Liver (tissue), 8 donors: ENCODE measurements at regions not wholly inside any gene's neighbourhood (a gene's known extent, or its start where the extent isn't known, plus 50 kb on each side); places are given as distances from the start of the nearest gene placed in this dataset.

Experiments
- DNase-seq: peaks from one replicate; pipeline ENCODE4 v3.0.0-alpha.2; 2017; ENCODE audit warnings: low spot score
- H3K27ac ChIP-seq, 2 donors: one replicate each; pipeline ENCODE4 v1.7.0; 2013; ENCODE audit warnings: inconsistent platforms in 2 of 2, low read length in 2 of 2, control low read depth in 1 of 2, low read depth in 1 of 2, mild to moderate bottlenecking in 1 of 2
- H3K27me3 ChIP-seq, 4 donors: one replicate each; pipeline versions ENCODE4 v1.6.1 to v1.7.0; 2013; ENCODE audit warnings: low read length in 3 of 4, inconsistent platforms in 1 of 4, mild to moderate bottlenecking in 1 of 4, moderate library complexity in 1 of 4; ENCODE audit not compliant: control insufficient read depth in 4 of 4, insufficient read depth in 4 of 4
- H3K36me3 ChIP-seq, 4 donors: one replicate each; pipeline versions ENCODE4 v1.6.1 to v1.7.0; 2013; ENCODE audit warnings: low read length in 3 of 4, mild to moderate bottlenecking in 3 of 4, low read depth in 1 of 4, moderate library complexity in 1 of 4; ENCODE audit not compliant: control insufficient read depth in 4 of 4, insufficient read depth in 3 of 4
- H3K4me1 ChIP-seq, 4 donors: one replicate each; pipeline versions ENCODE4 v1.6.1 to v1.7.0; 2013; ENCODE audit warnings: low read length in 3 of 4, mild to moderate bottlenecking in 3 of 4, moderate library complexity in 1 of 4; ENCODE audit not compliant: control insufficient read depth in 4 of 4, insufficient read depth in 4 of 4
- H3K4me3 ChIP-seq, 3 donors: one replicate each; pipeline versions ENCODE4 v1.6.1 to v1.7.0; 2013; ENCODE audit warnings: low read length in 3 of 3, control low read depth in 1 of 3, low read depth in 1 of 3, mild to moderate bottlenecking in 1 of 3
- H3K9ac ChIP-seq, 2 donors: one replicate each; pipeline ENCODE4 v1.7.0; 2013; ENCODE audit warnings: low read length in 2 of 2, mild to moderate bottlenecking in 2 of 2, moderate library complexity in 2 of 2, control low read depth in 1 of 2, low read depth in 1 of 2
- H3K9me3 ChIP-seq, 4 donors: one replicate each; pipeline versions ENCODE4 v1.6.1 to v1.7.0; 2013; ENCODE audit warnings: low read length in 3 of 4; ENCODE audit not compliant: control insufficient read depth in 4 of 4
- ATF3 ChIP-seq: IDR thresholded peaks from 2 replicates; pipeline ENCODE4 v1.6.1; 2016; ENCODE audit warnings: antibody characterized with exemption
- CTCF ChIP-seq: fragments of 150-350 bp; IDR thresholded peaks from 2 replicates; pipeline ENCODE4 v1.5.1; 2017; ENCODE audit warnings: improper control_type of control experiment, low read depth, low read length; ENCODE audit not compliant: missing input control
- EGR1 ChIP-seq, 2 donors: IDR thresholded peaks; 2 replicates each; pipeline ENCODE4 v1.6.1; 2016 to 2018; ENCODE audit warnings: antibody characterized with exemption in 2 of 2, low read depth in 2 of 2
- FOXA1 ChIP-seq: IDR thresholded peaks from 2 replicates; pipeline ENCODE4 v1.6.1; 2016; ENCODE audit warnings: antibody characterized with exemption
- FOXA2 ChIP-seq: IDR thresholded peaks from 2 replicates; pipeline ENCODE4 v1.6.1; 2016; ENCODE audit warnings: antibody characterized with exemption
- GABPA ChIP-seq, 2 donors: IDR thresholded peaks in 1 of 2; conservative IDR thresholded peaks in 1 of 2; 2 replicates each; pipeline ENCODE4 v1.6.1; 2016; ENCODE audit warnings: antibody characterized with exemption in 2 of 2, mild to moderate bottlenecking in 1 of 2, moderate library complexity in 1 of 2
- HNF4A ChIP-seq, 2 donors: conservative IDR thresholded peaks; 2 replicates each; pipeline ENCODE4 v1.6.1; 2016; ENCODE audit warnings: antibody characterized with exemption in 2 of 2, mild to moderate bottlenecking in 2 of 2
- HNF4G ChIP-seq: IDR thresholded peaks from 2 replicates; pipeline ENCODE4 v1.6.1; 2016; ENCODE audit warnings: antibody characterized with exemption
- JUND ChIP-seq, 2 donors: IDR thresholded peaks; 2 replicates each; pipeline ENCODE4 v1.6.1; 2016; ENCODE audit warnings: antibody characterized with exemption in 2 of 2
- MAX ChIP-seq: IDR thresholded peaks from 2 replicates; pipeline ENCODE4 v1.6.1; 2016; ENCODE audit warnings: antibody characterized with exemption
- NR2F2 ChIP-seq: IDR thresholded peaks from 2 replicates; pipeline ENCODE4 v1.6.1; 2016; ENCODE audit warnings: antibody characterized with exemption
- RAD21 ChIP-seq, 2 donors: IDR thresholded peaks; 2 replicates each; pipeline ENCODE4 v1.6.1; 2016; ENCODE audit warnings: antibody characterized with exemption in 2 of 2, mild to moderate bottlenecking in 2 of 2
- REST ChIP-seq: IDR thresholded peaks from 2 replicates; pipeline ENCODE4 v1.6.1; 2016; ENCODE audit warnings: antibody characterized with exemption, mild to moderate bottlenecking
- RXRA ChIP-seq, 2 donors: IDR thresholded peaks; 2 replicates each; pipeline ENCODE4 v1.6.1; 2017 to 2018; ENCODE audit warnings: antibody characterized with exemption in 2 of 2, mild to moderate bottlenecking in 1 of 2
- SP1 ChIP-seq: IDR thresholded peaks from 2 replicates; pipeline ENCODE4 v1.6.1; 2018; ENCODE audit warnings: antibody characterized with exemption, mild to moderate bottlenecking
- TAF1 ChIP-seq: conservative IDR thresholded peaks from 2 replicates; pipeline ENCODE4 v1.6.1; 2016; ENCODE audit warnings: antibody characterized with exemption, mild to moderate bottlenecking
- YY1 ChIP-seq: IDR thresholded peaks from 2 replicates; pipeline ENCODE4 v1.6.1; 2016; ENCODE audit warnings: antibody characterized with exemption, mild to moderate bottlenecking
- ZBTB33 ChIP-seq: IDR thresholded peaks from 2 replicates; pipeline ENCODE4 v1.6.1; 2016; ENCODE audit warnings: antibody characterized with exemption
- WGBS: extraction: QIAGEN DNeasy Blood & Tissue Kit; methylation state at CpG from one replicate; pipeline ENCODE4 v1.1.7; 2013; 5-methylcytosine and 5-hydroxymethylcytosine counted together
- donor health status: healthy.
- donor health status: healthy.
- donor health status: healthy.
- donor health status: healthy.
- donor health status: healthy.

GRCh38 chr12:105820429-105821125 is 318.2 kb downstream of the NUAK1 start:
- H3K27me3 ChIP-seq, result no peaks in the 10 kb centered on the region
- H3K9me3 ChIP-seq, result no peaks in the 10 kb centered on the region
- 40% methylated on average over 5 of the region's 5 CpGs for WGBS
- H3K9ac ChIP-seq, result no peak overlapping the region
- no peak overlapping the region for H3K4me3 ChIP-seq
- H3K27ac ChIP-seq, result no peak overlapping the region
- peaks cover 1 to 22% (median 7%) of the 10 kb centered on the region in 4 donors for H3K4me1 ChIP-seq
- H3K36me3 ChIP-seq, result no peaks in the 10 kb centered on the region
- DNase-seq, result no peak
- TF ChIP-seq HNF4A (conservative IDR thresholded peaks at IDR 0.05) (peak in 1 of 2 donors; percentile 45), MAX (peak; percentile 74), RXRA (IDR thresholded peaks at IDR 0.05) (peak in 1 of 2 donors; percentile 67), RAD21 (IDR thresholded peaks at IDR 0.05) (peak in 1 of 2 donors; percentile 17), FOXA2 (no peak), EGR1 (IDR thresholded peaks at IDR 0.05; ENCODE audit: low read depth in 2 of 2) (no peak), FOXA1 (peak; percentile 14), ZBTB33 (no peak)

- H3K4me3 ChIP-seq, result no peak overlapping the region
- peaks cover 1 to 22% (median 7%) of the 10 kb centered on the region in 4 donors for H3K4me1 ChIP-seq
- no peak overlapping the region for H3K9ac ChIP-seq
- TF ChIP-seq REST (no peak), FOXA1 (no peak), TAF1 (no peak), JUND (IDR thresholded peaks at IDR 0.05) (no peak), HNF4G (no peak), MAX (no peak), EGR1 (IDR thresholded peaks at IDR 0.05; ENCODE audit: low read depth in 2 of 2) (no peak), CTCF (no peak), NR2F2 (no peak), ZBTB33 (no peak), YY1 (no peak), FOXA2 (no peak), ATF3 (no peak), HNF4A (conservative IDR thresholded peaks at IDR 0.05) (no peak), SP1 (no peak), RAD21 (IDR thresholded peaks at IDR 0.05) (no peak), GABPA (IDR thresholded peaks at IDR 0.05 in 1 of 2, conservative IDR thresholded peaks at IDR 0.05 in 1 of 2) (no peak), RXRA (IDR thresholded peaks at IDR 0.05) (no peak)
- H3K27ac ChIP-seq, result no peak overlapping the region
- no peaks in the 10 kb centered on the region for H3K36me3 ChIP-seq
- no peaks in the 10 kb centered on the region for H3K27me3 ChIP-seq
- no peak for DNase-seq
- WGBS, result 88% methylated on average over 11 of the region's 11 CpGs
- H3K9me3 ChIP-seq, result no peaks in the 10 kb centered on the region
Observed at GRCh38 chr12:105822131-105823105, 316.3 kb downstream of the NUAK1 start.
